Muscle of leg (tissue), 3 donors: ENCODE measurements at regions not wholly inside any gene's neighbourhood (a gene's known extent, or its start where the extent isn't known, plus 50 kb on each side); places are given as distances from the start of the nearest gene placed in this dataset.

Experiments
- DNase-seq: peaks from one replicate; pipeline ENCODE4 v3.0.0; 2013
- H3K27ac ChIP-seq: one replicate; pipeline ENCODE4 v1.5.1; 2013; ENCODE audit warnings: mild to moderate bottlenecking, low read length, control low read depth
- H3K27me3 ChIP-seq: one replicate; pipeline ENCODE4 v1.6.1; 2013; ENCODE audit warnings: low read length; ENCODE audit not compliant: control insufficient read depth, insufficient read depth
- H3K36me3 ChIP-seq: one replicate; pipeline ENCODE4 v1.6.1; 2013; ENCODE audit warnings: low read length; ENCODE audit not compliant: control insufficient read depth, insufficient read depth
- H3K4me1 ChIP-seq: one replicate; pipeline ENCODE4 v1.6.1; 2013; ENCODE audit warnings: low read length; ENCODE audit not compliant: control insufficient read depth, insufficient read depth
- H3K4me3 ChIP-seq: one replicate; pipeline ENCODE4 v1.5.1; 2013; ENCODE audit warnings: low read length, control low read depth
- H3K9me3 ChIP-seq: replicated peaks from 2 replicates; pipeline ENCODE4 v1.6.1; 2013; ENCODE audit warnings: low read depth, low read length; ENCODE audit not compliant: control insufficient read depth
- WGBS: methylation state at CpG from one replicate; pipeline ENCODE4 v1.1.5; 2013; ENCODE audit warnings: missing lambda C conversion rate; ENCODE audit not compliant: insufficient coverage; 5-methylcytosine and 5-hydroxymethylcytosine counted together

GRCh38 chr15:53256457-53256856, 466.3 kb upstream of the ONECUT1 start:
- no peaks in the 10 kb centered on the region for H3K9me3 ChIP-seq
- no peaks in the 10 kb centered on the region for H3K36me3 ChIP-seq
- WGBS, result 41% methylated on average over 3 of the region's 4 CpGs
- no peaks in the 10 kb centered on the region for H3K27me3 ChIP-seq
- no peak for DNase-seq
- H3K4me3 ChIP-seq, result no peak overlapping the region
- H3K27ac ChIP-seq, result no peak overlapping the region
- H3K4me1 ChIP-seq, result no peaks in the 10 kb centered on the region

GRCh38 chr15:53256043-53256442, 465.9 kb upstream of the ONECUT1 start:
- no peaks in the 10 kb centered on the region for H3K27me3 ChIP-seq
- no peak for DNase-seq
- H3K27ac ChIP-seq, result no peak overlapping the region
- H3K4me3 ChIP-seq, result no peak overlapping the region
- no peaks in the 10 kb centered on the region for H3K9me3 ChIP-seq
- H3K4me1 ChIP-seq, result no peaks in the 10 kb centered on the region
- H3K36me3 ChIP-seq, result no peaks in the 10 kb centered on the region
- 44% methylated on average over 2 of the region's 6 CpGs for WGBS

- WGBS, result 67% methylated on average over 7 of the region's 8 CpGs
- Histone ChIP-seq H3K27me3 (no peaks in the 10 kb centered on the region), H3K27ac (no peak overlapping the region), H3K36me3 (no peaks in the 10 kb centered on the region), H3K4me3 (no peak overlapping the region), H3K9me3 (no peaks in the 10 kb centered on the region), H3K4me1 (no peaks in the 10 kb centered on the region)
- no peak for DNase-seq
Measured at GRCh38 chr15:53251996-53252395, 461.9 kb upstream of the ONECUT1 start.

GRCh38 chr15:53251523-53251922, 461.4 kb upstream of the ONECUT1 start:
- WGBS, result 80% methylated on average over 1 of the region's 2 CpGs
- Histone ChIP-seq H3K27me3 (no peaks in the 10 kb centered on the region), H3K36me3 (no peaks in the 10 kb centered on the region), H3K4me3 (no peak overlapping the region), H3K9me3 (no peaks in the 10 kb centered on the region), H3K4me1 (no peaks in the 10 kb centered on the region), H3K27ac (no peak overlapping the region)
- DNase-seq, result no peak

- H3K27ac ChIP-seq, result no peak overlapping the region
- no peak for DNase-seq
- H3K9me3 ChIP-seq, result no peaks in the 10 kb centered on the region
- no peaks in the 10 kb centered on the region for H3K27me3 ChIP-seq
- WGBS, result 92% methylated on average over 1 of the region's 2 CpGs
- H3K36me3 ChIP-seq, result no peaks in the 10 kb centered on the region
- no peaks in the 10 kb centered on the region for H3K4me1 ChIP-seq
- no peak overlapping the region for H3K4me3 ChIP-seq
Measured at GRCh38 chr15:53247041-53247708, 457.0 kb upstream of the ONECUT1 start.

- H3K27ac ChIP-seq, result no peak overlapping the region
- WGBS, result no CpG with 5 or more reads among the region's 1 CpG
- no peak for DNase-seq
- no peaks in the 10 kb centered on the region for H3K9me3 ChIP-seq
- H3K36me3 ChIP-seq, result no peaks in the 10 kb centered on the region
- H3K27me3 ChIP-seq, result no peaks in the 10 kb centered on the region
- H3K4me1 ChIP-seq, result no peaks in the 10 kb centered on the region
- H3K4me3 ChIP-seq, result no peak overlapping the region
Measured at GRCh38 chr15:53246404-53246803, 456.3 kb upstream of the ONECUT1 start.

GRCh38 chr15:53233801-53234200, 443.7 kb upstream of the ONECUT1 start:
- WGBS, result 15% methylated on average over 2 of the region's 2 CpGs
- Histone ChIP-seq H3K4me1 (no peaks in the 10 kb centered on the region), H3K36me3 (no peaks in the 10 kb centered on the region), H3K27me3 (no peaks in the 10 kb centered on the region), H3K4me3 (no peak overlapping the region), H3K9me3 (no peaks in the 10 kb centered on the region), H3K27ac (no peak overlapping the region)
- DNase-seq, result no peak

GRCh38 chr15:53230473-53230872, 440.3 kb upstream of the ONECUT1 start:
- no peaks in the 10 kb centered on the region for H3K27me3 ChIP-seq
- WGBS, result 88% methylated on average over 1 of the region's 1 CpG
- H3K36me3 ChIP-seq, result no peaks in the 10 kb centered on the region
- DNase-seq, result no peak
- no peaks in the 10 kb centered on the region for H3K4me1 ChIP-seq
- H3K9me3 ChIP-seq, result no peaks in the 10 kb centered on the region
- no peak overlapping the region for H3K27ac ChIP-seq
- H3K4me3 ChIP-seq, result no peak overlapping the region

GRCh38 chr15:53226559-53226958, 436.4 kb upstream of the ONECUT1 start:
- H3K4me3 ChIP-seq, result no peak overlapping the region
- no peaks in the 10 kb centered on the region for H3K27me3 ChIP-seq
- H3K9me3 ChIP-seq, result no peaks in the 10 kb centered on the region
- WGBS, result no CpG with 5 or more reads among the region's 2 CpGs
- H3K4me1 ChIP-seq, result no peaks in the 10 kb centered on the region
- DNase-seq, result no peak
- H3K27ac ChIP-seq, result no peak overlapping the region
- no peaks in the 10 kb centered on the region for H3K36me3 ChIP-seq

GRCh38 chr15:53225781-53226180, 435.6 kb upstream of the ONECUT1 start:
- H3K4me1 ChIP-seq, result no peaks in the 10 kb centered on the region
- no peak for DNase-seq
- no peaks in the 10 kb centered on the region for H3K27me3 ChIP-seq
- WGBS, result no CpG with 5 or more reads among the region's 3 CpGs
- no peak overlapping the region for H3K27ac ChIP-seq
- no peak overlapping the region for H3K4me3 ChIP-seq
- H3K36me3 ChIP-seq, result no peaks in the 10 kb centered on the region
- no peaks in the 10 kb centered on the region for H3K9me3 ChIP-seq

- Histone ChIP-seq H3K36me3 (no peaks in the 10 kb centered on the region), H3K27ac (no peak overlapping the region), H3K9me3 (no peaks in the 10 kb centered on the region), H3K4me1 (no peaks in the 10 kb centered on the region), H3K4me3 (no peak overlapping the region), H3K27me3 (no peaks in the 10 kb centered on the region)
- DNase-seq, result no peak
Measured at GRCh38 chr15:53224371-53224770, 434.2 kb upstream of the ONECUT1 start.
